ENCODE measurements at regions not wholly inside any gene's neighbourhood (a gene's known extent, or its start where the extent isn't known, plus 50 kb on each side); places are given as distances from the start of the nearest gene placed in this dataset.
"Not testable (repeated sequence)": the region's sequence is repeated elsewhere in the genome, so short reads cannot be mapped to it uniquely, and the experiment has no call there.

- DNase-seq (ENCODE audit: low spot score), result no peak
These were observed 141.6 kb upstream of the RIOK3 start for GRCh38 chr18:23311351-23312121.

DNA sequence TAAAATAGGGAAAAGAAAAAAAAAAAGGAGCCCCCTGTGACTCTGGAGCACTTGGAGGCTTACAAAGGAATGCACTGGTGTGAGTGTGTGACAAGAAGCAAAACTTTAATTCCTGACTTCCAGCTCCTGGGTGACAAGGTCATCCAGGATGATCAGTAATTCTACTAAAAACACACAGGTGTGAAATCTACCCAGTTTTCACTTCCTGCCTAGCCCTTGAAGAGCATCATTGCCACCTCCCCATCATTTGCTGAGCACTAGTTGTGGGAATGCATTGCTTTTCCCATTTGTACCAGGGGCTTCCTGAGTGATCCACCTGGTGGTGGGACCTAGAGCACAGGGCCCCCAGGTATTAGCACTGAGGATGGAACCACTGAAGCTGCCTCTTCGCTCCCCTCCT, 139.7 kb upstream of the RIOK3 start:
- DNase-seq (ENCODE audit: low spot score), result no peak

DNA sequence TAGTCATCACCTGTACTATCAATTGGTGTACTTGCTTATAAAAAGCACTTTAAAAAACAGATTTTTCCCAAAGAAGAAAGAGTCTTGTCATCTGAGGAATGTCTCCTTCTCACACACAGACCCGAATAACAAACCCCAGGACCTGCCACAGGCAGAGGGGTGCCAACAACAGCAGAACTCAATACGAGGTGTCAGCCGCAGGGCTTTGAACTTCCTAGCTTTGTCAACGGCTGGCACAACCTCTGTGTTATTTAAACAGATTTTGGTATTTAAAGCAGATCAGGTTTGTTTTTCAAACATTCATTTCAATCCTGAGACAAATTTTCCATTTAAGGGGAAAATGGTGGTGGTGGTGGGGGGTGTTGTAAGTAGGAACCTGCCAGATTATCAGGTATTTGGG, 138.4 kb upstream of the RIOK3 start:
- no peak for DNase-seq (ENCODE audit: low spot score)

- DNase-seq (ENCODE audit: low spot score), result no peak
These were observed 136.8 kb upstream of the RIOK3 start for GRCh38 chr18:23316316-23316715.

DNA sequence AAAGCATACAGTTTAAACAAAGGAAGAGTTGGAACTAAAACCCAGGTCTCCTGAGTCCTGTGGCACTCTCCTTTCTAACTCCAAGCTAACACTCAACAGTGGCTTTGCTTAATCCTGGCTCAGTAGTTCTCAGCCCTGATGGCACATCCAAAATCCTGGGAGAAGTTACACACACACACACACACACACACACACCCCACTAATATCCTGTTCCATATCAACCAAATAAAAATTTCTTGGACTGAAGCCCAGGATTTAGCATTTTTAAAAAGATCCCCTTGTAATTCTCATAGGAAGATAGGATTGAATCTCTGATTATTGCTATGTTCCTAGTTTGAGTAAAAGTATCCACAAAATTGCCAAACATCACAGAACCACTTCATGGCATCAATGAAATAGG, 136.1 kb upstream of the RIOK3 start:
- DNase-seq (ENCODE audit: low spot score), result no peak

- no peak for DNase-seq (ENCODE audit: low spot score)
These were observed 135.0 kb upstream of the RIOK3 start for GRCh38 chr18:23317975-23318675.

DNA sequence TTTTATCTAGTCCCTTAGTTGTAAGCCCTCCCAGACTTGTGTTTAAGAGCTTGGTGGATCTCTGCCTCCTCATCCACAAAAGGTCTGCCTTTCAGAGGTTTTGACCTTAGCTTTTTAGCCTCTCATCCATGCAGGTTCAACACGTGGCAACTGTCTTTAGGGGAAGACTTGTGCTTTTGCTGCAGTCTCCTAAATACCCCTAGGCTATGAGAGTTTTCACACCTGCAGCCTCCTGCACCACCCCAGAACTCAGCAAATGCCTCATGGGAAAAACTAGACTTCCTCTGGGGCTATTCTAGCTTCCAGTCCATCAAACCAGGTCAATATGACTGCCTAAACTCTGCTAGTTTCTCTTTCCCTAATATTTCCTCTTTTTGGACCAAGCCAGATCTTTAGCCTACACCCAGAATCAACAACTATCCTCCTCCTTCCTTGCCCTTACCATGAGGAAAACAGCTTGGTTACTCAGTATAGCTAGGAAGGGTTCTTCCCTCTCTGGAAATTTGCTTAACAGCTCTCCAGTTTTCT, 132.3 kb upstream of the RIOK3 start:
- DNase-seq (ENCODE audit: low spot score), result no peak

GRCh38 chr18:23321996-23322395, 131.1 kb upstream of the RIOK3 start:
- no peak for DNase-seq (ENCODE audit: low spot score)

- no peak for DNase-seq (ENCODE audit: low spot score)
These were observed 128.9 kb upstream of the RIOK3 start for GRCh38 chr18:23324056-23324811.

DNA sequence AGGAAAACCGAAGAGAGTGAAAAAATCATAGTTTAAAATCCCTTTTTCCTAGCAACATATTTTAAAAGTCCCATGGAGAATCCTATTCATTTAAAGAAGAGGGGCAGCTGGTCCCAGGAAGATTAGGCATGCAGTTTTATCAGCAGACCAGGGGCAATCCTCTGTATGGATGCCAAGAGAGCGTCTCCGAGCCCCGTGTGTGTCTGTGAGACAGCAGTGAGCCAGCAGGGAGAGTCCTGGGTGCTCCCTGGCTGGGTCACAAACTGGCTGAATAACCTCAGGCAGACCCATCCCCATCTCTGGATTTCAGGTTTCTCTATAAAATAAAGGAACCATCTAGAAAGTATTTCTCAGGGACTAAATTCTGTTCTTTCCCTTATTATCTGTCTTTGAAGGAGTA, 128.2 kb upstream of the RIOK3 start:
- DNase-seq (ENCODE audit: low spot score), result no peak

- not testable (repeated sequence) for DNase-seq (ENCODE audit: low spot score)
These were observed 123.4 kb upstream of the RIOK3 start for GRCh38 chr18:23329671-23330070.

DNA sequence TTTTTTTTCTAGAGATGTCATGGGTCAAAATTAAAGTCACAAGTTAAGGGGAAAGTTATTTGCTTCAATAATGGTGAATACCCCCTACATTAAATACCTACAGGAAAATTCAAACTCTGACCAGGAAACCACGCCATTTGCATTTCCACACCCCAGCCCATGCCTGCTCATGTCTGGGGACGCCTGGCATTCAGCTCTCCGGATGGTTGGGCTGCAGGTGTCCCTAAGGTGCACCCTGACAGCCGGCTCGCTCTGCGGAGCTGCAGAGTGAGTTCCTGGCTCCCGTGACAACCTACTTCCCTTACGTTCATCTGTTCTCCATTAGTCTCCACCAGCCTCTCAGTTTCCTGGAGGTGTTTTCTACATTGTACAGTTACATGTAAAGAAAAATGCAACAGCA, 122.7 kb upstream of the RIOK3 start:
- no peak for DNase-seq (ENCODE audit: low spot score)

DNA sequence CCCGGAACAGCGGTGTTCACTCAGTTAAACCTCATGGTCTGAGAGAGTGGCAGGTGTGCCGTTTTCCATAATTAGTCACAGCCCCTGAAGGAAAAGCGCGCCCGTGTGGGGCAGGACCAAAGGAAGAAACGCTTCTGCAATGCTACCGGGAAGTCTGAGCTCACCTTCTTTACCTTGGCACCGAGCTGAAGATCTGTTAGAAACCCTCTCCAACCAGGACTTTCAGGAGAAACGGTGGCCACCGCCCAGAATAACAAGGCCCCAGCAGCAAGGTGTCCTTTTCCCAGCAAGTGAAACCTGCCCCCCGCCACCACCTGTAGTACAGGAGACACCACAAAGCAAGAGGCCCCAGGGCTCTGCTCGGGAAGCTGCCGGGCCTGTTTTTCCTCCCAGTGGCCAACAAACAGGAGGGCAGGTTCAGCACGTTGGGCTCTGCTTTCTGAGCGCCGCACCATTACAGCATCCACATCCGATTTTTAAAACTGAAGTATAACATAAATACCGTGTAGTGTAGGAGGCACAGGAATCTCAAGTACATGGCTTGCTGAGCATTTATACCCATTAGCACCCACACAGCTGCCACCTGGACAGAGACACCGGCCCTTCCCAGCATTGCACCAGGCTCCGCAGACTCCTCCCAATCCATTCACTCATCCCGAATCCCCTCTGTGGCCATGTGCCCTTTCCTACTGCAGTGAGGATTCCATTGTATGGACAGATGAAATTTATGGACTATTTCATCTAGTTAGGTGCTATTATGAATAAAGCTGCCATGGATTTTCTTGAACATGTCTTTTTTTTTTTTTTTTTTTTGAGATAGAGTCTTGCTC, 121.8 kb upstream of the RIOK3 start:
- no peak for DNase-seq (ENCODE audit: low spot score)

- no peak for DNase-seq (ENCODE audit: low spot score)
These were observed 120.7 kb upstream of the RIOK3 start for GRCh38 chr18:23332356-23332755.

- no peak for DNase-seq (ENCODE audit: low spot score)
These were observed 119.3 kb upstream of the RIOK3 start for GRCh38 chr18:23333827-23334226.

- DNase-seq (ENCODE audit: low spot score), result no peak
These were observed 118.5 kb upstream of the RIOK3 start for GRCh38 chr18:23334569-23334968.

DNA sequence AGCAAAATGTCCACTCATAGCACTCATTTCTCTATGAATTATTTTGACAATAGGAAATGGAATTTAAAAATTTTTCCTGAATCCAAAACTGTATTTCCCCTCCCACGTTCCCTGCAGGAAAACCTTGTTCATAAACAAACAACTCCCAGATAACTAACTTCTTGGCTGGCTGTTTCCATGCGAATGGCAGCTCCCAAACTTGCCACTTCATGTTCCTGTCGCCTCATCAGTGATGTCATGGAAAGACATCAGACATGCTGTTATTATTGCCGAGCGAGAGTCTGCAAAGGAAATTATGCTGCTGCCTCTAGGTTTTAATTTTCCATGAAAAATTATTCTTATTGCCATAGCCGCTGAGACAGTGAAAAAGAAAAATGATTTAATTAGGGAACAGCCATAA, 117.0 kb upstream of the RIOK3 start:
- no peak for DNase-seq (ENCODE audit: low spot score)

DNA sequence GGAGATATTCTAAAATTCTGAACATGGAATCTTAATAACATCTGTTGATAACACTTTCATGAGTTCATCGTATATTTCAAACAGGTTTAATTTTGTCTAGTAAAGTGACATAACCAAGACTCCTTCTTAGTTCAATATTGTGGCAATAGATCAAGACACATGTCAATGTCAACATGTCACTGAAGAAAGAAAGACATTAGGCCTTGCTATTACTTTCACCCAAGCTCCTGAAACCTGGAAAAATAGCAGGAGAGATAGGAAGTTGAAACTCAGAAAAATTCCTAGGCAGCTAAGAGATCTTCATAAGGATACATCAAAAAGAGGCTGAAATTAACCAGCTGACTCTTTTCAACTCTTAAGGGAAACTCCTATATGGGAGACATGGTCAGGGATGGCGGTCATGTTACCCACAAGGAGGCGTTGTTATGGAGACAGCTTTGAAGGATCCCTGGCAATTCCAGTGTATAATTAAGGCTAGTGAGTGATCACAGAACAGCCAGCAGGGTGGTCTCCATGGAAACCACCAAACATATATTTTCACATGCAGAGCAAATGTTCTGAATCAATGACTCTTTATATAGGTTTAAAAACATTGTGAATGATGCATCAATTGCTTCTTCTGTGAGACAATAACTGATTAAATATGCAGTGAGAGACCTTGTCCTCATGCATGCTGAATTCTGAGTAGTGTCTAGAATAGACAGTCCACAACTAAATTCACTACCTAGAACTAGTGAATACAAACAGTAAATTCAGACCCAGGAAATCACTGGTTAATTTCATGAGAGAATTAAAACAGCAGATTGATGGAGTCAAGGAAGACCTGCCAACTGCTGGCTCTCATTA, 115.3 kb upstream of the RIOK3 start:
- DNase-seq (ENCODE audit: low spot score), result no peak

DNA sequence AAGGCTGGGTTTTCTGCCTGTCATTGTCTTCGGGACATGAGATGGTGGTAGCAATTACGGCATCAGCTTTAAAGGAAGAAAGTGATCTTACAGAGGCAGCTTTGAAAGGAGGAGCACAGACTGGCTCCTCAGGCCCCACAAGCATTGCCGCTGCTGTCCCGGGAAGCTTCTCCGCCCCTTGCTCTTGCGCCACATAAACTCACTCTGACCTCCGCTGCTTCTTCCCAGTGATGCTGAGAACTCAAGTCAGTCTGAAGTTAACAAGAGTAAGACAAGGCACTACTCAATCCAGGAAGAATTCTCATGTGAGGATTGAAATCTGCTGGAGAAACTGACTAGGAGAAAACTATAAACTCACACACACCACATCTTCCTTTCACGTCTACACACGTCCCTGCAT, 112.4 kb upstream of the RIOK3 start:
- no peak for DNase-seq (ENCODE audit: low spot score)

DNA sequence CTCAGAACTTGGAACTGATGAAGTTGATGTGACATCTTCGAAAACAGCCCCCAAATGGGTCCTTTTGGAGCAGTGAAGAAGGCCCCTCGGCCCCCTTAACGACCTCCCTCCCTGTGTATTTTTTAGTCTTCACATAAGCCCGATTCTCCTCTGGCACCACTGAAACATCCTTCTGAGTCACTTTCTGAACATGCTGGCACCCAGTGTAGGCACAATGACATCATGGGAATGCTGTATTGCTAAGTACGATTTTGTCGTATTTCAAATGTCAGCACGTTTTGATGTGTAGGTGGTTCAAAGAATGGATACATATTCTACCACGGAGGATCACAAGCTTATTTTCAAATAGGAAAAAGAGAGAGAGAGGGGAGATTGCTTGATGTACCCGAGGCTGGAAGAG, 111.7 kb upstream of the RIOK3 start:
- no peak for DNase-seq (ENCODE audit: low spot score)

DNA sequence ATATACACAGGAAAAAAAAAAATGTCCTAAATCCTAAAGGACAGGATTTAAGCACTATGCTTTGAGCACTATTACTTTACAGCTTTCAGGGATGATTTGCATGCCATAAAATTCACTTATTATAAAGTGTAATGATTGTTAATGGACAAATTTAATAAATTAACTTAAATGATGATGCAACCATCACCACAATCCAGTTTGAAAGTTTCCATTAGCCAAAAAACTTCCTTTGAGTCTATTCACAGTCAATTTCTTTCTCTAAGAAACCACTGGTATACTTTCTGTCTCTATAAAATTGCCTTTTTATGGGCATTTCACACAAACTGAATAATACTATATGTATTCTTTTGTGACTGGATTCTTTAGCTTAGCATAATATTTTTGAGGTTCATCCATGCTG, 111.1 kb upstream of the RIOK3 start:
- no peak for DNase-seq (ENCODE audit: low spot score)
